Breast epithelium (tissue), 4 donors: ENCODE measurements at regions not wholly inside any gene's neighbourhood (a gene's known extent, or its start where the extent isn't known, plus 50 kb on each side); places are given as distances from the start of the nearest gene placed in this dataset.

Experiments
- DNase-seq, 2 donors: peaks; one replicate each; pipeline ENCODE4 v3.0.0-alpha.2; 2019; ENCODE audit warnings: low spot score in 2 of 2
- H3K27ac ChIP-seq, 2 donors: fragments of 200-600 bp; sonication (generic) in 1 of 2; one replicate each; pipeline ENCODE4 v1.5.1; 2016 to 2019; ENCODE audit warnings: mild to moderate bottlenecking in 1 of 2
- H3K27me3 ChIP-seq, 2 donors: fragments of 200-600 bp; sonication (generic) in 1 of 2; one replicate each; pipeline versions ENCODE4 v1.5.1 to v1.6.0; 2017 to 2019; ENCODE audit warnings: control low read depth in 1 of 2, mild to moderate bottlenecking in 1 of 2
- H3K36me3 ChIP-seq: fragments of 200-600 bp; one replicate; pipeline ENCODE4 v1.5.1; 2019
- H3K4me1 ChIP-seq, 2 donors: fragments of 200-600 bp; sonication (generic); one replicate each; pipeline ENCODE4 v1.5.1; 2016 to 2019; ENCODE audit warnings: control low read depth in 1 of 2
- H3K4me3 ChIP-seq, 3 donors: fragments of 200-600 bp; sonication (generic); 1 replicate in 2 of 3; 2 replicates in 1 of 3; pipeline ENCODE4 v1.5.1; 2016 to 2019; ENCODE audit warnings: mild to moderate bottlenecking in 3 of 3, moderate library complexity in 2 of 3
- H3K9me3 ChIP-seq, 2 donors: fragments of 200-600 bp; sonication (generic) in 1 of 2; one replicate each; pipeline ENCODE4 v1.5.1; 2016 to 2019; ENCODE audit warnings: control low read depth in 1 of 2
- CTCF ChIP-seq, 3 donors: fragments of 450-650 bp; IDR thresholded peaks; one replicate each; pipeline ENCODE4 v1.5.1; 2016 to 2017; ENCODE audit warnings: antibody characterized with exemption in 3 of 3, mild to moderate bottlenecking in 3 of 3, moderate library complexity in 3 of 3
- POLR2A ChIP-seq: fragments of 450-650 bp; IDR thresholded peaks from one replicate; pipeline ENCODE4 v1.6.1; 2016; ENCODE audit warnings: antibody characterized with exemption, mild to moderate bottlenecking, moderate library complexity
- POLR2AphosphoS5 ChIP-seq, 3 donors: sonication (generic); formaldehyde crosslinking; IDR thresholded peaks; one replicate each; pipeline ENCODE4 v1.6.1; 2017; ENCODE audit warnings: antibody characterized with exemption in 3 of 3
- intact Hi-C: fragments of 100-400 bp; cut with DNase I; formaldehyde crosslinking; loops from one replicate; pipeline ENCODE4 v1.15.1; 2023; ENCODE audit warnings: low total_unique reads

GRCh38 chr1:218702775-218703174 is 357.6 kb downstream of the TGFB2 start:
- Histone ChIP-seq H3K4me1 (no peaks in the 10 kb centered on the region), H3K27ac (no peak overlapping the region), H3K4me3 (no peak overlapping the region), H3K27me3 (no peaks in the 10 kb centered on the region), H3K36me3 (no peaks in the 10 kb centered on the region), H3K9me3 (no peaks in the 10 kb centered on the region)
- DNase-seq, result no peak
- no peak for TF ChIP-seq POLR2AphosphoS5 (IDR thresholded peaks at IDR 0.05)
- no peak for TF ChIP-seq POLR2A
- TF ChIP-seq CTCF (IDR thresholded peaks at IDR 0.05), result no peak
- intact Hi-C loops, result no loop called here

GRCh38 chr1:218703836-218704235 is 358.7 kb downstream of the TGFB2 start:
- Histone ChIP-seq H3K9me3 (no peaks in the 10 kb centered on the region), H3K27ac (no peak overlapping the region), H3K4me1 (no peaks in the 10 kb centered on the region), H3K27me3 (no peaks in the 10 kb centered on the region), H3K36me3 (no peaks in the 10 kb centered on the region), H3K4me3 (no peak overlapping the region)
- no peak for TF ChIP-seq POLR2AphosphoS5 (IDR thresholded peaks at IDR 0.05)
- TF ChIP-seq CTCF (IDR thresholded peaks at IDR 0.05), result no peak
- no peak for TF ChIP-seq POLR2A
- no peak for DNase-seq
- intact Hi-C loops, result no loop called here

GRCh38 chr1:218705391-218705790 is 360.3 kb downstream of the TGFB2 start:
- Histone ChIP-seq H3K27ac (peak overlapping the region; percentile 10 to 69), H3K36me3 (no peaks in the 10 kb centered on the region), H3K9me3 (no peaks in the 10 kb centered on the region), H3K4me1 (no peaks in the 10 kb centered on the region), H3K4me3 (no peak overlapping the region), H3K27me3 (no peaks in the 10 kb centered on the region)
- no peak for TF ChIP-seq POLR2AphosphoS5 (IDR thresholded peaks at IDR 0.05)
- no peak for TF ChIP-seq CTCF (IDR thresholded peaks at IDR 0.05)
- TF ChIP-seq POLR2A, result no peak
- no peak for DNase-seq
- intact Hi-C loops, result no loop called here

GRCh38 chr1:218705911-218706893 is 361.1 kb downstream of the TGFB2 start:
- Histone ChIP-seq H3K4me1 (no peaks in the 10 kb centered on the region), H3K27ac (peak overlapping the region; percentile 35 to 69), H3K9me3 (no peaks in the 10 kb centered on the region), H3K4me3 (no peak overlapping the region), H3K27me3 (no peaks in the 10 kb centered on the region), H3K36me3 (no peaks in the 10 kb centered on the region)
- intact Hi-C loops, result no loop called here
- peak in 1 of 2 donors; percentile 63 for DNase-seq
- no peak for TF ChIP-seq POLR2A
- no peak for TF ChIP-seq CTCF (IDR thresholded peaks at IDR 0.05)
- TF ChIP-seq POLR2AphosphoS5 (IDR thresholded peaks at IDR 0.05), result peak in 1 of 3 donors; percentile 10

GRCh38 chr1:218711001-218711400 is 365.9 kb downstream of the TGFB2 start:
- no peaks in the 10 kb centered on the region for H3K4me1 ChIP-seq
- no peaks in the 10 kb centered on the region for H3K9me3 ChIP-seq
- intact Hi-C loops, result no loop called here
- no peak for TF ChIP-seq POLR2AphosphoS5 (IDR thresholded peaks at IDR 0.05)
- no peak for TF ChIP-seq CTCF (IDR thresholded peaks at IDR 0.05)
- no peak for TF ChIP-seq POLR2A
- H3K27ac ChIP-seq, result no peak overlapping the region
- no peak for DNase-seq
- no peaks in the 10 kb centered on the region for H3K27me3 ChIP-seq
- no peak overlapping the region for H3K4me3 ChIP-seq
- H3K36me3 ChIP-seq, result no peaks in the 10 kb centered on the region
